Upper lobe of right lung (tissue), 1 donor: ENCODE measurements at regions not wholly inside any gene's neighbourhood (a gene's known extent, or its start where the extent isn't known, plus 50 kb on each side); places are given as distances from the start of the nearest gene placed in this dataset.

ENCODE experiments used
- ATAC-seq: fragments of 200-7000 bp; cut with Tn5 transposase; one replicate; pipeline ENCODE4 v1.9.1; 2020; ENCODE audit warnings: mild to moderate bottlenecking, moderate library complexity
- DNase-seq: peaks from one replicate; pipeline ENCODE4 v3.0.0-alpha.2; 2020
- H3K27ac ChIP-seq: fragments of 200-600 bp; one replicate; pipeline ENCODE4 v1.8.0; 2022
- H3K27me3 ChIP-seq: fragments of 200-600 bp; one replicate; pipeline ENCODE4 v1.8.0; 2022; ENCODE audit warnings: mild to moderate bottlenecking
- H3K36me3 ChIP-seq: fragments of 200-600 bp; one replicate; pipeline ENCODE4 v1.8.0; 2022
- H3K4me1 ChIP-seq: fragments of 200-600 bp; one replicate; pipeline ENCODE4 v1.8.0; 2022
- H3K4me3 ChIP-seq: fragments of 200-600 bp; one replicate; pipeline ENCODE4 v1.8.0; 2022; ENCODE audit warnings: mild to moderate bottlenecking
- H3K9me3 ChIP-seq: fragments of 200-600 bp; one replicate; pipeline ENCODE4 v1.8.0; 2022
- CTCF ChIP-seq: fragments of 200-600 bp; IDR thresholded peaks from one replicate; pipeline ENCODE4 v1.8.0; 2022; ENCODE audit warnings: antibody characterized with exemption
- intact Hi-C: fragments of 100-400 bp; cut with DNase I; formaldehyde crosslinking; loops from one replicate; pipeline ENCODE4 v1.11.0; 2022
- donor health status: DM: no; HTN: yes; CAD: no; lungs with severe emphysema.

GRCh38 chr1:194602184-194602583, 1415.8 kb upstream of the B3GALT2 start:
- Histone ChIP-seq H3K36me3 (no peaks in the 10 kb centered on the region), H3K27me3 (no peaks in the 10 kb centered on the region), H3K9me3 (no peaks in the 10 kb centered on the region), H3K4me1 (no peaks in the 10 kb centered on the region), H3K27ac (no peak overlapping the region), H3K4me3 (no peak overlapping the region)
- intact Hi-C loops: no loop called here
- DNase-seq (no peak), ATAC-seq (no peak)
- no peak for TF ChIP-seq CTCF

GRCh38 chr1:194600716-194601115, 1414.3 kb upstream of the B3GALT2 start:
- Histone ChIP-seq H3K27me3 (no peaks in the 10 kb centered on the region), H3K4me1 (no peaks in the 10 kb centered on the region), H3K27ac (no peak overlapping the region), H3K9me3 (no peaks in the 10 kb centered on the region), H3K36me3 (no peaks in the 10 kb centered on the region), H3K4me3 (no peak overlapping the region)
- ATAC-seq (no peak), DNase-seq (no peak)
- intact Hi-C loops: no loop called here
- TF ChIP-seq CTCF: no peak

- DNase-seq: no peak
These were observed 1411.7 kb upstream of the B3GALT2 start for GRCh38 chr1:194598098-194598497.

GRCh38 chr1:194586302-194586701, 1399.9 kb upstream of the B3GALT2 start:
- H3K27me3 ChIP-seq: no peaks in the 10 kb centered on the region
- no peaks in the 10 kb centered on the region for H3K9me3 ChIP-seq
- no peak for DNase-seq
- no peak overlapping the region for H3K27ac ChIP-seq
- H3K36me3 ChIP-seq: no peaks in the 10 kb centered on the region
- H3K4me1 ChIP-seq: no peaks in the 10 kb centered on the region
- intact Hi-C loops: no loop called here
- ATAC-seq: no peak
- TF ChIP-seq CTCF: no peak
- H3K4me3 ChIP-seq: no peak overlapping the region

More at GRCh38 chr1:194598098-194598497, 1411.7 kb upstream of the B3GALT2 start:
- no peaks in the 10 kb centered on the region for H3K9me3 ChIP-seq
- no peaks in the 10 kb centered on the region for H3K36me3 ChIP-seq
- no peak for TF ChIP-seq CTCF
- H3K27me3 ChIP-seq: no peaks in the 10 kb centered on the region
- no peak overlapping the region for H3K27ac ChIP-seq
- H3K4me3 ChIP-seq: no peak overlapping the region
- intact Hi-C loops: no loop called here
- no peaks in the 10 kb centered on the region for H3K4me1 ChIP-seq
- ATAC-seq: no peak

- Histone ChIP-seq H3K36me3 (no peaks in the 10 kb centered on the region), H3K27ac (no peak overlapping the region), H3K9me3 (no peaks in the 10 kb centered on the region), H3K4me1 (no peaks in the 10 kb centered on the region), H3K27me3 (no peaks in the 10 kb centered on the region), H3K4me3 (no peak overlapping the region)
- no peak for TF ChIP-seq CTCF
- DNase-seq: no peak
- intact Hi-C loops: no loop called here
- no peak for ATAC-seq
These were observed 1397.6 kb upstream of the B3GALT2 start for GRCh38 chr1:194584052-194584451.

- H3K27ac ChIP-seq: no peak overlapping the region
- DNase-seq (no peak), ATAC-seq (no peak)
- TF ChIP-seq CTCF: no peak
- no peaks in the 10 kb centered on the region for H3K9me3 ChIP-seq
- H3K4me1 ChIP-seq: no peaks in the 10 kb centered on the region
- no peaks in the 10 kb centered on the region for H3K36me3 ChIP-seq
- H3K4me3 ChIP-seq: no peak overlapping the region
- intact Hi-C loops: no loop called here
- H3K27me3 ChIP-seq: no peaks in the 10 kb centered on the region
These were observed 1384.1 kb upstream of the B3GALT2 start for GRCh38 chr1:194570476-194570875.
